ENCODE measurements at regions not wholly inside any gene's neighbourhood (a gene's known extent, or its start where the extent isn't known, plus 50 kb on each side); places are given as distances from the start of the nearest gene placed in this dataset.

DNA sequence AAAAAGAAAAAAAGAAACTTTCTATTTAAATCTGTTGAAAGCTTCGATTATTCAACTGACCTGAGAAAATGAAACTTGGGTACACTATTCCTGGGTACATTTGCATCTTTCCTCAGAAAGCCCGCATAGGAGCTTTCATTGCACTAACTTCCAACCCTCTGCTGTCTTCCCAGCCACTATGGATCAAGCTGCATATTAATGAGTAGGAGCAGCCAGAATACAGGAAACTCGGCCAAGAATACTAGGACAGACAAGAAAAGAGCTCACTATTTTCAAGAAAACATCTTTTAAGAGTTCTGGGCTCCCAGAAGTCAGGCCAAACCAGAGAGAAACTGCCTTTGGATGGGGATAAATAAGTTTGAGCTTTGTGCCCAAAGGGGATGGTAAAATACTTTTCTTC lies 135.0 kb upstream of the CCDC28A start:
- no peaks in the 10 kb centered on the region for H3K9me3 Mint-ChIP-seq
- no peak overlapping the region for H3K27ac Mint-ChIP-seq
- no peaks in the 10 kb centered on the region for H3K36me3 Mint-ChIP-seq
- DNase-seq (ENCODE audit: low spot score in 2 of 2) (no peak), ATAC-seq (no peak)

DNA sequence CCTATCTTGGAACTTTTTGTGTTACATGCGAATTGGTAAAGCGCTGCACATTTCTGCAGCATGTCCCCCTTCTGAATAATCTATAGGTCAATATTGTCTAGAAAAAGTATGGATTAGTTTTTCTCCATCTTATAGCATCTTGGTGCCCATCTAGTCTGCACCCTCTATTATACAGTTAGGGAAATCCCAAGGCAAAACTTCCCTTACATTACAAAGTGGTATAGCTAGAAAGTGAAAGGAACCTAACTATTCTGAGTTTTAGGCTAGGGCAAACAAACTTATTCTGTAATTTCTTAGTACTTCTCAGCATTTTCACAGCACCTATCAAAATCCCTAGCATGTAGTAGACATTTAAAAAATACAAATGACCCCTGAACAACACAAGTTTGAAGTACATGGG lies 133.5 kb upstream of the CCDC28A start:
- no peaks in the 10 kb centered on the region for H3K9me3 Mint-ChIP-seq
- DNase-seq (ENCODE audit: low spot score in 2 of 2) = no peak
- H3K27ac Mint-ChIP-seq = no peak overlapping the region
- ATAC-seq = no peak
- H3K36me3 Mint-ChIP-seq = no peaks in the 10 kb centered on the region

DNA sequence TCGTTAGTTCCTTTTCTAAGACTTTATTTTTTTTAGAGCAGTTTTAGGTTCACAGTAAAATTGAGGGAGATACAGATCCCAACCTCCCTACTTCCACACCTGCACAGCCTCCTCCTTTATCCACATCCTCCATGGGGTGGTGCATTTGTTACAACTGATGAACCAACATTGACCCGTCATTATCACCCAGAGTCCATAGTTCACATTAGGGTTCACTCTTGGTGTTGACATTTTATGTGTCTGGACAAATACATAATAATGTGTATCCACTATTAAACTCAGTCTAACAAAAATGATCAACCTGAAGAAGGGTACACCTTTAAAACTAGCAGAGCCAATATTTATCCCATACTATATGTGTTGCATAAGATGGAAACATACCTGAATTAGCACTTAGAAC lies 130.4 kb upstream of the CCDC28A start:
- Mint-ChIP-seq H3K36me3 (no peaks in the 10 kb centered on the region), H3K27ac (no peak overlapping the region), H3K9me3 (no peaks in the 10 kb centered on the region)
- DNase-seq (ENCODE audit: low spot score in 2 of 2) (no peak), ATAC-seq (no peak)

DNA sequence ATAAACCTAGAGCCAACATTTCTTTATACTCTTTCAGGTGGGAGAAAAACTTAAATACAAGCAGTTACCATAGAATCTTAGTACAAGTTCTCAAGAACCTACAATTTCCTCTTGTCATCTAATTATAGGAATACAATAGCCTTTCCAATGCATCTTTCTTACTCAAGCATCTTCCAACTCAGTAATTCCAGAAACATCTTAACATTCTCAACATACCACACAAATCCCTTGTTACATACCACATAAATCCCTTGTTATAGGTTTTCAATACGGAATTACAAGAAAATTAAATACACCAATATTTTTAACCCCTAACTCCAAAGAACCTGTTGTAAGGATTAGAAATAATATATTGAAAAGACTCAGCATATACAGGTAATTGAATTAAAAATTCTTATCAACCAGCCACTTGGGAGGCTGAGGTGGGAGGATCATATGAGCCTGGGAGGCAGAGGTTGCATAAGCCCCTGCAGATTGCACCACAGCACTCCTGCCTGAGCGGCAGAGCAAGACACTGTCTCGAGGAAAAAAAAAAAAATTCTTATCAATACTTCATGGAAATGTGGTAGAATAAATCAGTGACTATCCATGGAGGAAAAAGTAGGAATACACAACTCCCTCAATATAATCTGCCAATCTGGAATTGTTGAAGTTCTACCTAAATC lies 127.5 kb upstream of the CCDC28A start:
- no peak for ATAC-seq
- H3K9me3 Mint-ChIP-seq = no peaks in the 10 kb centered on the region
- no peak for DNase-seq (ENCODE audit: low spot score in 2 of 2)
- H3K36me3 Mint-ChIP-seq = no peaks in the 10 kb centered on the region
- H3K27ac Mint-ChIP-seq = peak overlapping the region in 1 of 2 donors; percentile 19

DNA sequence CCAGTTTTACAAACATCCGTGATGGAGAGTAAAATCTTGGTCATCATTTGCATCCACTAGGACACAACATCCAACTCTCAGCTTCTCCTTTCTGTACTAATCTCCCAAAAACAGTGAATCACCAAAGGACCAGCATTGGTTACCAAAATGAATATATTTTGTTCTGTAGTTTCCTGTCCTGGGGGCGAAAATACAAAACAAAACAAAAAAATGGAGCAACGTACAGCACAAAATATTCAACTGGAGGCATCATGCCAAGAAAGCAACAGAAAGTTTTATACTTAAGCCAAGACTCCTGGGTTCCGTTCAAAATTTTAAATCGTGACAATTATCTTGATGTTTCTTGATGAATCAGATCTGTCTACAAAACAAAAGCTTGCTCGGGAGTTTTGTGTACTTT lies 126.6 kb upstream of the CCDC28A start:
- Mint-ChIP-seq H3K27ac (no peak overlapping the region), H3K9me3 (no peaks in the 10 kb centered on the region), H3K36me3 (no peaks in the 10 kb centered on the region)
- no peak for DNase-seq (ENCODE audit: low spot score in 2 of 2)
- ATAC-seq = no peak

DNA sequence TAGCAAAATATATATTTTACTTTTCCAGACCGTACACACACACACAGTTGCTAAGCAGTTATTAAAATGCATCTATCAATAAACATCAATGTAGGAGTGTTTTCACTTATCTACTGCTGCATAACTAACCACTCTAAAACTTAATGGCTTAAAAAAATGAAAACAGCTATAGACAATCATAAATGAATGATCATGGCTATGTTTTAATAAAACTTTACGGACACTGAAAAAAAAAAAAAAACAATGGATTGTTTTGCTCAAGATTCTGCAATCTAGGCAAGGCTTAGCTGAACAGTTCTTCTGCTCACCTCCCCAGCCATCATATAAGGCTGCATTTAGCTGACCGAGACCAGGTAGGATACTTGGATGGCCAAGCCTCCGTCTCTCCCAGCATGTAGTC lies 125.4 kb upstream of the CCDC28A start:
- Mint-ChIP-seq H3K9me3 (no peaks in the 10 kb centered on the region), H3K27ac (no peak overlapping the region), H3K36me3 (no peaks in the 10 kb centered on the region)
- ATAC-seq = no peak
- no peak for DNase-seq (ENCODE audit: low spot score in 2 of 2)

DNA sequence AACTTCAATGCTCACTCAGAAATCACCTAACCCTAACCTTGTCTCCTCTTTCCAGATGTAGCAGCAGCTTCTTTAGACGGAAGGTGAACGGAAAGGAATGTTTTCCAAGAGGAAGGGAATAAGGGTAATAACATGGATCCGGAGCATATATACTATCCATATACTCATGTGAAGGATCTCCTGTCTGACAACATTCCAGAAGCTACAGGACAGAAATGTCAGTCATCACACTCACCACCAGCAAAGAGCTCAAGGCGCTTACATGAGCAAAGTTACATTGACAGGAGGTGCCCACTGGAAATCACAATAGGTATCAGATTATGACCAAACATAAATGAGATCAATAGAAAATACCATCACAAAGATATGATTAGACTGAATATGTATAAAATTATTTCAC lies 122.1 kb upstream of the CCDC28A start:
- H3K27ac Mint-ChIP-seq = no peak overlapping the region
- no peaks in the 10 kb centered on the region for H3K9me3 Mint-ChIP-seq
- ATAC-seq = no peak
- DNase-seq (ENCODE audit: low spot score in 2 of 2) = no peak
- no peaks in the 10 kb centered on the region for H3K36me3 Mint-ChIP-seq

DNA sequence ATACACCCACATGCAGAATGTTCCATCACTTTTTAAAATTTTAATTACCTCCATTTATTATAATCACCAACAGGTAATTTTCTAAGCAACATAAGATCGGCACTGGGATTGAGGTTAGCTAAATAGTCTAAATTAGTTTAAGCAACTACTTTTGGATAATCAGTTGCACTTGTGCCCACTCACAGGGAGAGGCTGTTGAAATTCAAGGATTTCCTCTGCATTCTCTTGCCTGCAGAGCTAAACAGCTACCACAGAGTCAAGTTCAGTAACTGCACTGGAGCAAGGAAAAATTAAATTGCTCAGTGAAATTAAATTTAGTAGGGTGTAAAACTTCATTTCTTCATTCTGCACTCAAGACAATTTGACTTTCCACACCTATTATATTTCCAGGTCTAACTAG lies 120.7 kb upstream of the CCDC28A start:
- H3K9me3 Mint-ChIP-seq = no peaks in the 10 kb centered on the region
- no peak for ATAC-seq

DNA sequence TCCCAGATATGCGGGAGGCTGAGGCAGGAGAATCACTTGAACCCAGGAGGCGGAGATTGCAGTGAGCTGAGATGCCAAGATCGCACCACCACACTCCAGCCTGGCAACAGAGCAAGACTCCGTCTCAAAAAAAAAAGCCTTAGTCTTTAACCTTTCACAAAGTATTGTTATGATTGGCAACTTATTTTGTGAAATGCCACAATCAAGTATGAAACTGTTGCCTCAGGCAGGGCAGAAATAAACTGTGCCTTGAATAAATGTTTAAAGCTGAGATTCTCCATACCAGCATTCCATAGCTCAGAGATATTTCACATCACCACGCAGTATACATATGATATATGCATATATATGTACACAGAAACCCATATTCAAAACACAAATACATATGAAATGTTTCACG lies 120.1 kb upstream of the CCDC28A start:
- H3K27ac Mint-ChIP-seq = no peak overlapping the region
- H3K36me3 Mint-ChIP-seq = no peaks in the 10 kb centered on the region
- ATAC-seq (no peak), DNase-seq (ENCODE audit: low spot score in 2 of 2) (no peak)
- no peaks in the 10 kb centered on the region for H3K9me3 Mint-ChIP-seq

More for the DNA sequence above, 120.7 kb upstream of the CCDC28A start:
- no peaks in the 10 kb centered on the region for H3K36me3 Mint-ChIP-seq
- H3K27ac Mint-ChIP-seq = no peak overlapping the region
- no peak for DNase-seq (ENCODE audit: low spot score in 2 of 2)

DNA sequence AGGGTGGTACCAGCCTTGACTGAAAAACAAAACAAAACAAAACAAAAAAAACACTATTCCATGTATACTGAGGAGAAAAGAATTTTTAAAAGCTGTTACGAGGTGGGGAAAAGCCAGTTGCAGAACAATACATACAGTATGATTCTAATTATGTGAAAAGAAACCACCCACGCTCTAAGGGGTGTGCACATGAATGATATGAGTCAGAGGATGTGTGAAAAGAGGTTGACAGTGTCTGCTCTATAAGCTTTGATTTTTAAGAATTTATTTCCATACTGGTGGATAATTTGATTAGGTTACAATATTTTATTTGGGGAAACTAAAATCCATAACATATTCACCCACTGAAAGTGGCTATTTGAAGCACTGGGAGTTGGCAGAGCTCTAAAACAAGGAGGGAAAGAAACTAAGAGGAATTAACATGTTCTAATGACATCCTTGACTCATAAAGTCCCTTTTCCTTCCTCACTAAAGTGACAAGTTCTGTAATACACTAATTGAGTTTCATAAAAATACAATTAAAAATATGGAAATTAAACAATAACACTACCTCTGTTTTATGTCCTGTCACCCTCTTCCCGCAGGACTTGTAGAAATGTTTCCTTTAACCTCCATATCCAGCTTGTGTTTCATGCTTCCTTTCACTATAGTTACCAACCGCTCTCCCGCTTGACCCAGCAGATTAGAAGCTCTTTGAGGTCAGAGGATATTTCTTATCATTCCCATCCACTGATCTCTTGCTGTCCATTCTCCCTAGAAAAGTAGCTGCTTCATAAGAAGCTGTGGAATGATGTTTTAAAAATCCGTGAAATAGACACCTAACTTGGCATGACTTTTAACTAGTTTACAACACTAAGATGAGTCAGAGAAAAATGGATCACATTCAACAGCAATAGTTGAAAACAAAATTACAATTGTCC lies 118.6 kb upstream of the CCDC28A start:
- H3K27ac Mint-ChIP-seq = no peak overlapping the region
- peak in 1 of 2 donors; percentile 20 for DNase-seq (ENCODE audit: low spot score in 2 of 2)
- peak; percentile 100 for ATAC-seq
- no peaks in the 10 kb centered on the region for H3K9me3 Mint-ChIP-seq
- no peaks in the 10 kb centered on the region for H3K36me3 Mint-ChIP-seq

DNA sequence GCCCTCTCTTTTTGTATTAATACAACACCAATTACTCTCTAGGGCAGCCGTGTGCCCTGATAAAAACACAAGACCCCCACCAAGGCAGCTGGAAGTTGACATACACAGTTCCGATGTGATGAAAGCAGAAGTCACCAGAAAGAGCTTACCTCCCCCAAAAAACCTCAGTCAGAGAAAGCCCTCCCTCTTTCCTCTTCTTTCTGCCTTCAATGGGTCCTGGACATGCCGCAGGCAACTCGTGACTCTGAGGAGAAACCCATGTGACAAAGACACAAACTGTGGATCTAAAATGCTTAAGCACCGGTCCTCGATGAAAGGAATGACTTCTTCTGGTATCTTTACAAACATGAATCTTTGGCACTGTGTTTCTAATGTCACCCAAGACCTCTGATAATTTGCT lies 117.7 kb upstream of the CCDC28A start:
- DNase-seq (ENCODE audit: low spot score in 2 of 2) = no peak
- Mint-ChIP-seq H3K27ac (no peak overlapping the region), H3K9me3 (no peaks in the 10 kb centered on the region), H3K36me3 (no peaks in the 10 kb centered on the region)
- no peak for ATAC-seq

DNA sequence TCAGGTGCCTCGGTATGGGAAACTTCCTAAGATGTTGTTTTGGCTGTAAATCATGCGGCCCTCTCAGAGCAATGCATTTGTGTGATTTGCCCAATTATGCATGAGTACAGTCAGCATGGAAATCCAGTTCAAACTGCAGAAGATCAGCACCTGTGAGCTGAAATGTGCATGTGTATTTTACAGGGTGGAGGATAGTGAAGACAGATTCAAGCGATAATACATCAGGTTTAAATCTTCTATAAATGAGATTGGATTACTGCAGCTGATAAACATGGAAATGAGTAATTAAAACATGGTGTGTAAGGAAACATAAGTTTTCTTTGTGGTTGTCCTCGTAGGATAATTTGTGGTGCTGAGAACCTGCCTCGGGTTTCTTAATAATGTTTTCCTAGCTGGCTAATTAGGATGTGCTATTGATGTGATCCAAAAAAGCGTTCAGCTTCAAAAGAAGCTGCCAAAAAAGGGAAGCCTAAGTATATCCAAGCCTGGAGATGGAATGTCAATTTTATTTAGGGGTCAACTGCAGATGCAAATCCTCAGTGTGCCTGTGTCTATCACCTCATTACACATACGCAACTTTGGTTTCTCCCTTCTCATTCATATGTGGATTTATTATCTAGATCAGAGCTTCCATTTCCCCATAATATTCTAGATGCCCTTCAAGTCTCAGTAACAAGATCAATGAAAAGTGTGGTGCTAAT lies 117.1 kb upstream of the CCDC28A start:
- ATAC-seq (no peak), DNase-seq (ENCODE audit: low spot score in 2 of 2) (no peak)
- Mint-ChIP-seq H3K9me3 (no peaks in the 10 kb centered on the region), H3K36me3 (no peaks in the 10 kb centered on the region), H3K27ac (no peak overlapping the region)

DNA sequence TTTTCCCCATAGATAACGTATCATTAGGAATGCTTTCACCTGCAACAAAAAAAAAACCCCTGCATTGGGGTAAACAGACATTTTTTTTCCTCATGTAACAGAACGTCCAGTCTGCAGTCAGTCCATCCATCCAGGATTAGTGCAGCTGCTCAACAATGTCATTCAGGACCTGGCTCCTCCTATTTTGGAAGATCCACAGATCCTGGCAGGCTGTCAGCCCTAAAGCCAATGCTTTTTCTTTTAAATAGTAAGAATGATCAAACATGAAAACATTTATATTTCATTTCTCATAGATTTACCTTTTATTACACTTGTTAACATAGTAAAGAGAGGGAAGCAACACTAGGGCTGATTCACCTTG lies 116.5 kb upstream of the CCDC28A start:
- ATAC-seq = no peak
- H3K9me3 Mint-ChIP-seq = no peaks in the 10 kb centered on the region
- DNase-seq (ENCODE audit: low spot score in 2 of 2) = no peak
- H3K27ac Mint-ChIP-seq = no peak overlapping the region
- H3K36me3 Mint-ChIP-seq = no peaks in the 10 kb centered on the region

DNA sequence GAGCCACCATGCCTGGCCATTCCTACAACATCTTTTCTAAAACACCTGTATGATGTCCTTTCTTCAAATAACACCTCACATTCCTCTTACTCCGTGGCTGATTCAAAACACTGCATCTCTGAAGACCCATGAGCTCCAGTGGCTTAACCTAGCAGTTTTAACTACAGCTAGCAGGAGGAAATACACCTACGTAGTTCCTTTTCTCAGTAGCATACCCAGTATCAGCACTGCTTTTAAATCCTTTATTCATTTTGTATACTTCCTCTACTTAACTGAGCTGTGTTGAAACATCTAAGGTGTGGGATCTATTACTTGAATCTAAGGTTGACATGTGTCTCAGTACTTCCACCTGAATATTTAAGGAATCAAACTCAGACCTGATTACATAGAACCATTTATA lies 113.6 kb upstream of the CCDC28A start:
- H3K36me3 Mint-ChIP-seq = no peaks in the 10 kb centered on the region
- DNase-seq (ENCODE audit: low spot score in 2 of 2) (no peak), ATAC-seq (peak; percentile 28 to 78)
- H3K27ac Mint-ChIP-seq = no peak overlapping the region
- no peaks in the 10 kb centered on the region for H3K9me3 Mint-ChIP-seq

DNA sequence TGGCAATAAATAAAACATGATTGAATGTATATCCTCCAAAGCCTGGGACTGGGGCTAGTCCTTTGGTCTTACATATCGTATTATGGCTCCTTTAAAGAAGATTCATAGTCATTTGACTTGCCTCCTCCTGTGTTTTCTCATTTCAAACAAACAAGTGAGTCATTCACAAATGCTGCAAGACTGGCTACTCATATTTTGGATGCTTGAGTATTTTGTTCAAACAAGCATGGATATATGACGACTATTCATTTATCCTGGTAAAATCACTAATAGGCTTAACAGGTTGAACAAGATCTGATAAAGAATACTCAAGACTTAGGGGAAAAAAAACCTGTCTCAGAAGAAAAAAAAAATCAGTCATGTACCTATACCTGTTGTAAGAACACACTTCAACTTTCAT lies 111.1 kb upstream of the CCDC28A start:
- ATAC-seq (no peak), DNase-seq (ENCODE audit: low spot score in 2 of 2) (no peak)
- Mint-ChIP-seq H3K27ac (no peak overlapping the region), H3K9me3 (no peaks in the 10 kb centered on the region), H3K36me3 (no peaks in the 10 kb centered on the region)

DNA sequence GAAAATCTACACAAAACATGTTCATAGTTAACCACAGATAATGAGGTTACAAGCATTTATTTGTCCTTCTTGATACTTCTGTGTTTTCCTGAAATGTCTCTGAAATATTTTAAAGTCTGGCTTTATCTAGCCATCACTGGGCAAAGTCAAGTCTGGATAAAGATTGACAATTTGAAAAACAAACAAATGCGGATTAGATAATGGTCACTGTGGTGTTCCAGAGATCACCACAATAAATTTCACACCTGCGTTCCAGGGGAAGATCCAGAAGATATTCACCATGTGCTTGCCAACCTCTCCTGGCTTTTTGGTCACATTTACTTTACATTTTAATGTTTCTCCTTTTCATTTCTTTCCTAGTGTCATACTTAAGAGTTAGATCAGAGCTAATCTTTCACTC lies 109.7 kb upstream of the CCDC28A start:
- DNase-seq (ENCODE audit: low spot score in 2 of 2) (no peak), ATAC-seq (no peak)
- Mint-ChIP-seq H3K27ac (no peak overlapping the region), H3K9me3 (no peaks in the 10 kb centered on the region), H3K36me3 (no peaks in the 10 kb centered on the region)

DNA sequence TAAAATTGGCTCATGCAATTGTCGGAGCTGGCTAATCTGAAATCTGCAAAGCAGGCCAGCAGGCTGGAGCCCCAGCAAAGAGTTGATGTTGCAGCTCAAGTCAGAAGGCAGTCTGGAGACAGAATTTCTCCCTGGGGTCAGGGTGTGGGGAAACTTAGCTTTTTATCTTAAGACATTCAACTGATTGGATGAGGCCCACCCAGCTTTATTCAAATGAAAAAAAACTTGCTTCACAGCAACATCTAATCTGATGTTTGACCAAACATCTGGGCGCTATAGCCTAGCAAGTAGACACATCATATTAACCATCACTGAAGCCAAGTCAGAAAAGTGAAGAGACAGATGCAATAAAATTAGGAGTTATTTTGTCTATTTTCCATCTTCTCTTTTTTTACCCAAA lies 108.8 kb upstream of the CCDC28A start:
- no peak for ATAC-seq
- no peak for DNase-seq (ENCODE audit: low spot score in 2 of 2)
- H3K9me3 Mint-ChIP-seq = no peaks in the 10 kb centered on the region
- no peaks in the 10 kb centered on the region for H3K36me3 Mint-ChIP-seq
- H3K27ac Mint-ChIP-seq = no peak overlapping the region
